Stimulated activated CD4-positive, alpha-beta T cell treated with anti-CD3 and anti-CD28 coated beads, TNF-alpha, amount 100 ng/mL, for 4 hours (primary cell): ENCODE measurements at regions not wholly inside any gene's neighbourhood (a gene's known extent, or its start where the extent isn't known, plus 50 kb on each side); places are given as distances from the start of the nearest gene placed in this dataset.

Experiments used
- DNase-seq, 3 experiments: peaks; one replicate each; pipeline ENCODE4 v3.0.0-alpha.2; 2020; ENCODE audit warnings: low read depth in 3 of 3

GRCh38 chr3:176794406-176794805 lies 402.9 kb downstream of the TBL1XR1 start:
- DNase-seq: no peak

- DNase-seq: no peak
These were observed 407.3 kb downstream of the TBL1XR1 start for GRCh38 chr3:176789947-176790346.

GRCh38 chr3:176789281-176789705 lies 408.0 kb downstream of the TBL1XR1 start:
- no peak for DNase-seq

GRCh38 chr3:176787506-176787905 lies 409.8 kb downstream of the TBL1XR1 start:
- no peak for DNase-seq

DNA sequence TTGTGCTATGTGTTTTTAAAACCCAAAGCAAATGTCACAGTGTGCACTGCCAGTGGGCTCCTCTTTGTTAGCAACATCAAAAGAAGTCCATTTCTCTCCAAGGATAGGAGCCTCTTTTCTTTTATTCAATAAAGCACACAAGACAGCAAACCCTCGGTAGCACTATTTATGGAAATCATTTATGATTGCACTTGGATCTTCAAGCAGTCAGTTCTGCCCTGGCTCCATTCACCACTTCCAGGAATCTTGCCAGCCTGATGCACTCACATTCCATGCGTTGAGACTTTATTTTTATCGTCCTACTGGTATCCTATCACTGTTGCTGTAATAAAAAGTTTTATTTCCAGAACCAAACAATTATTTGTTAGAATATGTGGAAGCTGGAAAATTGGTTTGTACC lies 412.1 kb downstream of the TBL1XR1 start:
- no peak for DNase-seq

DNA sequence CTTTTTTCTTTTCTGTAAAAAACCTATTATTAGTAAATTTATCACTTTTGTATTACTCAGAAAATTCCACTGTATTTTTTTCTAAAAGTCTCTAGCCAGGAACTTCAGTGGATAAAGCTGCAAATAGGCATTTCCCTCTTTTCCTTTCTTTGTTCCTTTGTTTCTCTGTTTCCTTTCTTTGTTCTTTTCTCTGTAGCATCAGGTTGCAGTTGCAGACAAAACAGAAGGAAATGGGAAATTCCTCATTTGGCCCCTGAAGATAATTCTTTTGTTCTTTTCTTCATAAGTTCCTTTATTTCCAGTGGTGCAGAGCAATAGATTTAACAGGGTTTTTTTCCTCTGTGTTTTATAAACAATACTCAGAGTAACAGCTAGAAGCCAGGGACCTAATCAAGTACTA lies 416.5 kb downstream of the TBL1XR1 start:
- no peak for DNase-seq

DNA sequence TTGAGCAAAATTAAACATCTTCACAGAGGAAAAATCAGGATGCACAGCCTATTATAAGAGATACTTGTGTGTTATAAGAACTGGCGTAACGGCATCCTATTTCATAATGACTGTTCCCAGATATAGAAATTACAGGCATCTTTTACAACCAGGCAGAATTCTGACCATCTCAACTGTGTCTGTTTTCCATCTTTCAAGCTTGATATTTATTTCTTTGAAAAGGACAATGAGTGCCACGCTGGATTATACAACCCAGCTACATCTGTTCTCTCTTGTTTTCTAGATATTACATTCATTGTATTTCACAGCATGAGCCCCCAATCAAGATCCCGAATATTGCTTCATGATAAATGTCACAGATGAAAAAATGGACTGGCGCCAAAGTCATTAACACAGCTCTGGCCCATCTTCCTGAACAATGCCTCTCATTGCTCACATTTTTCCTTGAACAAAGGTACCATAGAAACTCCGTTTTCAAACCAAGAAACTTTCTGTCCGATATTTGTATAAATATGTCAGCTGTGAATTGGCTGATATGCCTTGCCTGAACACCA lies 420.6 kb downstream of the TBL1XR1 start:
- DNase-seq: no peak

DNA sequence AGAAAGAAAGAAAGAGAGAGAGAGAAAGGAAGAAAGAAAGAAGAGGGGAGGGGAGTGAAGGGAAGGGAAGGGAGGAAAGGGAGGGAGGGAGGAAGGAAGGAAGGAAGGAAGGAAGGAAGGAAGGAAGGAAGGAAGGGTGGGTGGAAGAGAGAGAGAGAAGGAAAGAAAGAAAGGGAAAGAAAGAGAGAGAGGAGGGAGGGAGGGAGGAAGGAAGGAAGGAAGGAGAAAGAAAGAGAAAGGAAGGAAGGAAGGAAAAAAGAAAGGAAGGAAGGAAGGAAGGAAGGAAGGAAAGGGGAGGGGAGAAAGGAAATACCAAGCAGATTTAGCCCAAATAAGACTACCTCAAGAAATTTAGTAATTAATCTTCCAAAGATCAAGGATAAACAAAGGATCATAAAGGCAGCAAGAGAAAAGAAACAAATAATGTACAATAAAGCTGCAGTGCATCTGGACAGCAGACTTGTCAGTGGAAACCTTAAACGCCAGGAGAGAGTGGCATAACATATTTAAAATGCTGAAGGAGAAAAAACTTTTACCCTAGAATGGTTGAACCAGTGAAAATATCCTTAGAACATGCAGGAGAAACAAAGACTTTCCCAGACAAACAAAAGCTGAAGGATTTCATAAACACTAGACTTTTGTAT lies 427.6 kb downstream of the TBL1XR1 start:
- DNase-seq: no peak

GRCh38 chr3:176767385-176767784 lies 429.9 kb downstream of the TBL1XR1 start:
- no peak for DNase-seq

GRCh38 chr3:176766862-176767261 lies 430.4 kb downstream of the TBL1XR1 start:
- DNase-seq: no peak

GRCh38 chr3:176765382-176765900 lies 431.8 kb downstream of the TBL1XR1 start:
- no peak for DNase-seq

GRCh38 chr3:176759815-176760506 lies 437.3 kb downstream of the TBL1XR1 start:
- DNase-seq: no peak

- DNase-seq: no peak
These were observed 439.9 kb downstream of the TBL1XR1 start for GRCh38 chr3:176757429-176757828.

DNA sequence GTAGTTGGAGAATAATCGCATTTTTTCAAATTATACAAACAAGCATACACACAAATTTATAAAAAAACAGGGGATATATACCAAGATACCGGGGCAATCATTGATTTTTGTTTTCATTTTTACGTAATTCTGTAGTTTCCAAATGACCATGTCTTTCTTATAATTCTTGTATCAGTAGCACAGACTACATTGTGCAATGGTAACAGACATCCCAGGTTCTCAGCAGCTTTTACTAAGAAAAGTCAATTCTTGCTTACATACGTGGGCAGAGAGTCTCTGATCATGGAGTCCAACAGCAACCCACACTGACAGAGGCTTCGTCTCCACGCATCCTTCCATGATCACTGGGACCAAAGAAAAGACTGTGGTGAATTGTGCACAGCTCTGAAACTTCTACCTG lies 441.3 kb downstream of the TBL1XR1 start:
- no peak for DNase-seq

- no peak for DNase-seq
These were observed 441.7 kb downstream of the TBL1XR1 start for GRCh38 chr3:176755552-176755951.

GRCh38 chr3:176741664-176742047 lies 455.6 kb downstream of the TBL1XR1 start:
- no peak for DNase-seq

- no peak for DNase-seq
These were observed 456.2 kb downstream of the TBL1XR1 start for GRCh38 chr3:176740906-176741663.

GRCh38 chr3:176739159-176739558 lies 458.1 kb downstream of the TBL1XR1 start:
- DNase-seq: no peak

DNA sequence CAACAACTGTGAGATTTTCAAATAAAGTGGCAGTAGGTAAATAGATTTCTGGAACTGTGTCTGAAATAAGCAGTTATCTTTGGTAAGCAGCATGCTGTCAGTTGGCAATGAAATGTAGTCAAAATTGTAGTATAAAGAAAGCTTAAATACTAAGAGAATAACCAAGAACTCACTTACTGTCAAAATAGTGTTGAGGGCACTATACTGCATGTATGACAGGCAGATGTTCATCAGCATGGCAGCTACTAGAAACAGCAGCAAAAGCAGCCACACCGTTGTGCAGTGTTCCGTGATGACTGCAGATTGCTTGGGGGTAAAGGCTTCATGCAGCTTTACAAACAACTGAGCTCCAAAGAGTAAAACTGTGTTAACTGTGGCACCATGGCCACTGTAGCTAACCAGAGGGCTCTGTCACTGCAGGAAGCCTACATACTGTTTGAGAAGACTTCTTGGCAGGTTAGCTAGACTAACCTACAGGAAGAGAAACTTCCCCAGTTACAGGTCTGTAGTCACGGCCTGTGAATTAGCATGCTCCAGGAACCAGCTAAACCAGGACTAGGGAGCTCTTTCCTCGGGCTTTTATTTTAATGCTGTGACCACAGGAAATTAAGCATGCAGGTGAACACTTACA lies 459.7 kb downstream of the TBL1XR1 start:
- no peak for DNase-seq

- DNase-seq: no peak
These were observed 463.1 kb downstream of the TBL1XR1 start for GRCh38 chr3:176734146-176734545.

DNA sequence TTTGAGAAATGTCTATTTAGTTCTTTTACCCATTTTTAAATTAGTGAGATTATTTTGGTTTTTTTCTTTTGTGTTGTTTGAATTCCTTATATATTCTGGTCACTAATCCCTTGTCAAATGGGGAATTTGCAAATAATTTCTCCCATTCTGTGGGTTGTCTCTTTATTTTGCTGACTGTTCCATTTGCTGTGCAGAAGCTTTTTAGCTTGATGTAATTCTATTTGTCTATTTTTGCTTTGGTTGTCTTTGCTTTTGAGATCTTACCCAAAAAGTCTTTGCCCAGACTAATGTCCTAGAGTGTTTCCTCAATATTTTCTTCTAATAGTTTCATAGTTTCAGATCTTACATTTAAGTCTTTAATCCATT lies 472.9 kb downstream of the TBL1XR1 start:
- no peak for DNase-seq
